HG03159 (cell line): ENCODE measurements at regions not wholly inside any gene's neighbourhood (a gene's known extent, or its start where the extent isn't known, plus 50 kb on each side); places are given as distances from the start of the nearest gene placed in this dataset.
"Not testable (repeated sequence)": the region's sequence is repeated elsewhere in the genome, so short reads cannot be mapped to it uniquely, and the experiment has no call there.

Experiments used
- ATAC-seq: cut with Tn5 transposase; IDR thresholded peaks from one replicate; pipeline ENCODE4 v1.9.1; 2021; ENCODE audit warnings: mild to moderate bottlenecking, moderate library complexity; ENCODE audit not compliant: unreplicated experiment

- no peak for ATAC-seq
Observed at GRCh38 chr12:9342614-9343353, 134.6 kb upstream of the PZP start.

- ATAC-seq: no peak
Observed at GRCh38 chr12:9341260-9341585, 133.0 kb upstream of the PZP start.

- no peak for ATAC-seq
Observed at GRCh38 chr12:9340422-9341259, 132.4 kb upstream of the PZP start.

DNA sequence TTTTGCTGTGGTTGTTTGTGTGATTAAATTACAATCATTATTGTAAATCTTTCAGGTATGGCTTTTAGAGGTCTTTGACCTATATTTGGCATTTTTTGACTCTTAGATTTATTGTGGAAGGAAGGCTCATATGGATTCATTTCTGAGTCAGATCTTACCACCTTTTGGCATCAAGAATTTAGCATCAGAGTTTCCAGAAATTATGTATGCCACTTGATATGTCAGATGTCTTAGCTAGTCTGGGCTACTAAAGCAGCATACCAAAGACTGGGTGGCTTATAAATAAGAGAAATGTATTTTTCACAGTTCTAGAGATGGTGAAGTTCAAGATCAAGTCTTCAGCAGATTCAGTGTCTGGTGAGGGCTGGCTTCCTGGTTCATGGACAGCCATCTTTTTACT, 129.5 kb upstream of the PZP start:
- no peak for ATAC-seq

GRCh38 chr12:9336375-9337011, 128.3 kb upstream of the PZP start:
- ATAC-seq: not testable (repeated sequence)

DNA sequence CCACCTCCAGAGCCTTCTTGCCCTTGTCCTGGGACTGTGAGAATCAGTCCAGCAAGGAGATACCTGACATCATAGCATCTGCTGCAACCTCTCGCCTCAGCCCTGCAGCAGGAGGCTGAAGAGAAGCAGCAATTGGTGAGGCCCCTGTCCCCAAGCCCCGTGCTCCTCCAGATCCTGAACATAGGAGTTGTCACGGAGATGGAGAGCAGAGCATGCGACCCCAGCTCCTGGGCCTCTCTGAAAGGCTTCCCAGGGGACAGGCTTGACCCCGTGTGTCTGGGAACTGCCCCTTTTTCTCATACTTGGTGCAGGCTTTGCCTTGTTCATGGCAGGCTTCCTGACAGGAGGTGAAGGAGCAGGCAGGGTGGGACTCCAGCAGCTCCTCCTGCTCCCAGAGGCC, 127.7 kb upstream of the PZP start:
- ATAC-seq: no peak

- no peak for ATAC-seq
Observed at GRCh38 chr12:9334964-9335363, 126.8 kb upstream of the PZP start.

GRCh38 chr12:9334041-9334692, 126.0 kb upstream of the PZP start:
- ATAC-seq: no peak

- no peak for ATAC-seq
Observed at GRCh38 chr12:9333161-9333560, 125.0 kb upstream of the PZP start.

DNA sequence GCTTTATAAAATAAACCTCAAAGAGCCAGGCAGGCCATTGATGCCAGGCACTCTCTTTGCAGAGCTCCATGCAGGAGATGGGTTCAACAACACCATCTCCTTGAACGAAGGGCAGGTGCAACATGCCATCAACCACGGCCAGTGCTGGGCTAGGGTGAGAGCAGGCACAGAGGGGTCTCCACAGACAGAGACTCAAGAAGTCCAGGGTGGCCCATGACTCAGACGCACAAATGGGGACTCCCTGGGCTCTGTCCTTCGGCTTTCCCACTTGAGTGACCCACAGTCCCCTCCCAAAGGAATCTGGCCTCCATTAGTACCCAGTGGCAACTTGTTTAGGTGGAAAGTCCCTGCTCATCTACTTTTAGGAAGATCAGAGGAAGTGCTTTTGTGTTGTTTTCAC, 124.4 kb upstream of the PZP start:
- ATAC-seq: no peak

GRCh38 chr12:9331218-9331626, 123.0 kb upstream of the PZP start:
- no peak for ATAC-seq

DNA sequence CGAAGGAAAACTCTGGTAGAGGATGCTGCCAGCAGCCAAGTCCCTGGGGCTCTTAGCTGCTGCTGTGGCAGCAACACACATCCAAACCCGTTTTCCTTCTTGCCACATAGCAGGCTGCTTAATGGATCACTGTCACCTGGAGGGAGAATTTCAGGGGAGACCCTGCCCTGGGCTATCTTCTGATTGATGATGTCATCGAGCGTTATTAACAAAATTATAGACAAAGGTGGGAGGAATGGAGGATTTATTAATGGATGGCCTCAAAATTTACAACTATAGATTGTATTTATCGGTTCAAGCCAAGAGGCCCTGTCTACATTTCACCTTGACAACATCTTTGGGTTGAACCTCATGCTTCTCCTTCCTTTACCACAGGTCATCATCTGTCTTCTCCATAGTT, 120.8 kb upstream of the PZP start:
- ATAC-seq: no peak

GRCh38 chr12:9328065-9328464, 119.9 kb upstream of the PZP start:
- no peak for ATAC-seq

DNA sequence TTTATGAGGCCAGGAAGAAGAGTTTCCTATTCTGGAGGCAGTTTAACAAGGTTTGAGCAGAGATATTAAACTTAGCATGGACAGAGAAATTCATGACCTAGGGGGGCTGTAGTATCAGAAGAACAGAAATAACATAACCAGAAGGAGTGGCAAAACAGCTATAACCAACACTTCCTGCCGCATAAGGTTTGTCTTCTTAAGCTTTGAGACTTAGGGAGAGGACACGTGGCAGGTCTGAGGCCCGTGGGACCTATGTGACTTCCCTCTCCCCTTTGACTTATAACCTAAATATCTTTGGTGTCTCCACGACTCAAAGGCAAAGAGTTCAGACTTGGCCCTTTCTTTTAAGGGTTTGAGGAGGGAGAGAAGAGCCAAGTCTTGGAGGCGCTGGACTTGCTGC, 119.1 kb upstream of the PZP start:
- no peak for ATAC-seq

GRCh38 chr12:9326849-9327248, 118.7 kb upstream of the PZP start:
- not testable (repeated sequence) for ATAC-seq

GRCh38 chr12:9326085-9326484, 117.9 kb upstream of the PZP start:
- ATAC-seq: no peak

GRCh38 chr12:9325471-9325870, 117.3 kb upstream of the PZP start:
- no peak for ATAC-seq

DNA sequence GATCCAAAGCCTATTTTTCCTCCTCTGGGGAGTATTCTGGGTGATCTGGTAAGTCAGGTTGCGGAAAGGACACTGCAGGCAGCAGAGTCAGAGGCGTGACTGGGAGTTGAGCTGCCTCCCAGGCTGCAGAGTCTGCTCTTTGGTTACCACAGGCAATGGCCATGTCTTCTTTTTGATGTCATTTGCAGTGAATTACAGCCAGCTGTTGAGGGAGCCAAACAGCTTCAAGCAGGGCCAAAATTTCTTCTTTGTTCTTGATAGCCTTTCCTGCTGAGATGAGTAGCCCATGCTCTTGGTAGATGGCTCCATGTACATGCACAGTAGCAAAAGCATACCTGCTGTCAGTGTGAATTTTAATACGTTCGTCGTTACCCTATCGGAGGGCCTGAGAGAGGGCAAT, 116.6 kb upstream of the PZP start:
- ATAC-seq: no peak

- ATAC-seq: no peak
Observed at GRCh38 chr12:9323144-9323681, 115.0 kb upstream of the PZP start.

GRCh38 chr12:9319842-9320173, 111.6 kb upstream of the PZP start:
- no peak for ATAC-seq
